ENCODE measurements at regions not wholly inside any gene's neighbourhood (a gene's known extent, or its start where the extent isn't known, plus 50 kb on each side); places are given as distances from the start of the nearest gene placed in this dataset.
"Not testable (repeated sequence)": the region's sequence is repeated elsewhere in the genome, so short reads cannot be mapped to it uniquely, and the experiment has no call there.

DNA sequence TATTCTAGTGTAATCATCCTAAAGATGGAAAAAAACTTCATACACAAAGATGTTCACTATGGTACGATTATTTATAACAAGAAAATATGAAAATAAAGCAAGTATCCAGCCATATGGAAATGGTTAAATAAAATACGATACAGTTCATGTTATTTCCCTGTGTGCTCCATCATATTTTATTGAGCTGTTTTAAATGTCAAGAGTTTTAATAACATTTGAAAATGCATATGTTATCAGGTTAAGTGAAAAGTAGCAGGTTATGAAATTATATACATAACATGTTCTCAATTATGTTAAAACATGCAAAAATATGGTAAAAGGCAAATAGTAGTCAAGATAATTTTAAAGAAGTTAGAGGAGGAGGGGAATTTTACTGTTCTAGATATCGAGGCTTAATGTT, 192.0 kb downstream of the HNRNPD start:
- DNase-seq (ENCODE audit: low read depth in 2 of 2) = no peak

DNA sequence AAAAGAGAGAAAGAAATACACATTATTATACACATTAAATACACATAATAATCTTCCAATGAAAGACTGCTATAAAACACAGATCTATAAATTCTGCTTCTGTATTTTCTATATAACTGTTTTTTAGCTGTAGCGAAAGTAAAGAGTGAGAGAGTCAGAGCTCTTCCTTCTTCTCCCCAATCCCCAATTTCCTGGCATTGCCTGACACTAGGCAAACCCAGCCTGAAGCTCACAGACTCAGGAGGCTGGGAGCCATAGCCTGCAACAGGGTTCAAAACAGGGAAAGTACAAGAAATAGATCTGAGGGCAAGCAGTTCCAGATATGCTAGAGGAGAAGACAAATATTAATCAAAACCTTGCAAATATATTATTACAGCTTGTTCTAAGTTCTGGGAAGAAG, 201.6 kb downstream of the HNRNPD start:
- DNase-seq (ENCODE audit: low read depth in 2 of 2) = no peak

DNA sequence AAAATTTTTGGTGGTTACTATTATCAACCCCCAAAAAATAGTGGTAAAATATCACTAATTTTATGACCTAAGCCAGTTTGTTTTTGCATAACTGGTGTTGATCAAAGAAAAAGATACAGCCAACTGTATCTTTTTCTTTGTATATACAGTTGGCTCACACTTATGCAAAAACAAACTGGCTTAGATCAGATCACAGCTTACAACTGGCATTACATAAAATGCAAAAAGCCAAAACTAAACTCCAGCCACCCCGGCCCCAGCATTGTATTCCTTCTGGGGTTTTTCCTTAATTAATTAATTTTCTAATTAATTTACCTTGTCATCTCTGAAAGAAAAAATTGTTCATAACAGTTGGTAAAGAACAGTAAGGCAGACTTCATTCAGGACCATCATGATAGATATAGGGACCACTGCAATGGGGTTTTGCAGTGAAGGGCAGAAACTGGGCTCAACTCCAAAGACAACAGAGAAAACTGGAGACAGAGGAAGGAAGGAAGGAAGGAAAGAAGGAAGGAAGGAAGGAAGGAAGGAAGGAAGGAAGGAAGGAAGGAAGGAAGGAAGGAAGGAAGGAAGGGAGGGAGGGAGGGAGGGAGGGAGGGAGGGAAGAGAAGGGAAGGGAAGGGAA, 202.1 kb downstream of the HNRNPD start:
- no peak for DNase-seq (ENCODE audit: low read depth in 2 of 2)

DNA sequence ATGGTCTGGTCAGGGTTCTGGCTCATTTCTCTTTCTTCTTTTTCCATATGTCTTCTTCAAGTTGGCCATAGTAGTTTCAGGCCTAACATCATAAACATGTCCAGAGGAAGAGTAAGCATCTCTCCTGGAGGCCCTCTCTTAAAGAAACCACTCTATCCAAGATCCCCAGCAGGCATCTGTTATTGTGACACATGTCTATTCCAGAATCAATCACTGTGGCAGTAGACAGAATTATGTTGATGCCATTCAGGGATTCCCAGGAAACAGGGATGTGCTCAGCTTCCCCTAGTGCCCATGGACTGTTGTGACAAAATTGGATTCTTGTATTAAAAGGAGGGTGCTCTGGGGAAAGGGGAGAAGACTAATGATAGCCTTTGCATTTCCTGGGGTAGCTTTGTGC, 224.0 kb downstream of the HNRNPD start:
- DNase-seq (ENCODE audit: low read depth in 2 of 2) = no peak

DNA sequence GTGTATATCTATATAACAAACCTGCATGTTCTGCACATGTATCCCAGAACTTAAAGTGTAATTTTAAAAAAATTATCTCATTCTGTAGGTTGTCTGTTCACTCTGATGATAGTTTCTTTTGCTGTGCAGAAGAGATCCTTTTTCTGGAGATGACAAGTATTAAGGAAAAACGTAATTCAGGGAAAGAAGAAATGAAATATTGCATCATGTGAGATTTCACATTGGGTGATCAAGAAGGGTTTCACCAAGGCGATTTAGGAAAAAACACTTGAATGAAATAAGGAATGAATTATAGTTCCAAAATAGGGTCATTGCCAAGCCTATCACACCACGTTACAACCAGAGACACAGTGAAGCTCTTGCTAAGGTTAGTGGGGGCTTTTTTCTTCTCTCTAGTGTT, 227.9 kb downstream of the HNRNPD start:
- DNase-seq (ENCODE audit: low read depth in 2 of 2) = no peak

DNA sequence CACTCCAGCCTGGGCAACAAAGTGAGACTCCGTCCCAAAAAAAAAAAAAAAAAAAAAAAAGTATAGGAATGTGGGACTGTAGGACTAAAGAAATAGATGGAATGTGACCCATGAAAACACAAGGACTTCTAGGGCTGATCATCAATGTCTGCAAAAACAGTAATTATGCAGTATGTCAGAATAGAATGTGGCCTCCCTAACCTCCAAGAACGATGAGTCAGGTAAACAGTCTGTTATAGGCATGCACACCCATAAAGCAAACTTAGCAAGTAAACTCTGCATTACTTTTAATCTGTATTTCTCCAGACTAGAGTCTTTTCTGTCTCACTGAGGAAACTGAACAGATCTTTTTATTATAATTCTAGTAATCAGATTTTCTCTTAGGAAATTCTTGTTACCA, 233.4 kb downstream of the HNRNPD start:
- no peak for DNase-seq (ENCODE audit: low read depth in 2 of 2)

GRCh38 chr4:82139287-82139686, 234.5 kb downstream of the HNRNPD start:
- no peak for DNase-seq (ENCODE audit: low read depth in 2 of 2)

DNA sequence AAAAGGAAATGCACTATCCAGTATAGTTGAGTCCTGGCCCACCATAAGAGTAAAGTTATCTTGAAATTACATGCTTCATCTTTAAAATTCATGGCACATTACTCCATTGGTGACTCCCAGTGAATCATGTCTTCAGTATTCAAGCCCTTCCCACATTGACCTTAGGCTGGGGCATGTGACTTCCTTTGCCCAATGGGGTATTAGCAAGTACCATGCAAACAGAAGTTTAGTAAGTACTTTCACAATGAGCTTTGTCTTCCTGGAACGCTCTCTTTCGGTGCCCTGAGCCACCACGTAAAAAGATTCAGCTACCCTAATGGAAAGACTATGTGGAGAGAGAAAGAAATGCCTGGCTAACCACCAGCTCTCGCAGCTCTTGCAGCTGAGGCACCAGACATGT, 235.4 kb downstream of the HNRNPD start:
- DNase-seq (ENCODE audit: low read depth in 2 of 2) = no peak

DNA sequence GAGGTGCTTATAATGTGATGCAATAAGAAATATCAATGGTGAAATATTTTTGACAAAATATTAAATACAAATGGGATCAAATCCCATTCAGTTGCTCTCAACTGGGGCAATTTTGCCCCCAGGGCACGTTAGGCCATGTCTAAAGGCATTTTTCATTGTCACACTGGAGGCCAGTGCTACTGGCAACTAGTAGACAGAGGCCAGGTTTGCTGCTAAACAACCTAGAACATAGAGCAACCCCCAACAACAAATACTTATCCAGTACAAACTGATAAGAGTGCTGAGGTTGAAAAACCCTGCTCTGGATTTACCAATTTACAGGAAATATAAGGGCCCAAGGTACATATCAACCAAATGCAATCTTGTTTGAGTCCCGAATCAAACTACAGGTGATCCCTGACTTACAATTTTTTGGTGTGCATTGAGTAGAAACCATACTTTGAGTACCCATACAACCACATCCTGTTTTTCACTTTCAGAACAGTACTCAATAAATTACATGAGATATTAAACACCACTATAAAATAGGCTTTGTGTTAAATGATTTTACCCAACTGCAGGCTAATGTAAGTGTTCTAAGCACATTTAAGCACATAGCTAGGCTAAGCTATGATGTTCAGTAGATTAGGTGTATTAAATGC, 237.5 kb downstream of the HNRNPD start:
- no peak for DNase-seq (ENCODE audit: low read depth in 2 of 2)

DNA sequence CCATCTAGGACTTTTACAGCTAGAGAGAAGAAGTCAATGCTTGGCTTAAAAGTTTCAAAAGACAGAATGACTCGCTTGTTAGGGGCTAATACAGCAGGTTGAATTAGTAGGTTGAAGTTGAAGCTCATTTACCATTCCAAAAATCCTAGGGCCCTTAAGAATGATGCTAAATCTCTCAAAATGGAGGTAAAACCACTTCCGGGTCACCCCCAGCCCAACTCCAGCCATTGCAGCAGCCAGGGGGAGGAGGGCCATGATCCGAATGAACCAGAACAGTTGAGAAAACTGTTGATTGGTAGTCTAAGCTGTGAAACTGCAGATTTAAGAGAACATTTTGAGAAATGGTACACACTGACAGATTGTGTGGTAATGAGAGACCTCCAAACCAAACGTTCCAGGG, 245.4 kb downstream of the HNRNPD start:
- DNase-seq (ENCODE audit: low read depth in 2 of 2) = no peak

GRCh38 chr4:82126512-82127040, 247.2 kb downstream of the HNRNPD start:
- DNase-seq (ENCODE audit: low read depth in 2 of 2) = no peak

DNA sequence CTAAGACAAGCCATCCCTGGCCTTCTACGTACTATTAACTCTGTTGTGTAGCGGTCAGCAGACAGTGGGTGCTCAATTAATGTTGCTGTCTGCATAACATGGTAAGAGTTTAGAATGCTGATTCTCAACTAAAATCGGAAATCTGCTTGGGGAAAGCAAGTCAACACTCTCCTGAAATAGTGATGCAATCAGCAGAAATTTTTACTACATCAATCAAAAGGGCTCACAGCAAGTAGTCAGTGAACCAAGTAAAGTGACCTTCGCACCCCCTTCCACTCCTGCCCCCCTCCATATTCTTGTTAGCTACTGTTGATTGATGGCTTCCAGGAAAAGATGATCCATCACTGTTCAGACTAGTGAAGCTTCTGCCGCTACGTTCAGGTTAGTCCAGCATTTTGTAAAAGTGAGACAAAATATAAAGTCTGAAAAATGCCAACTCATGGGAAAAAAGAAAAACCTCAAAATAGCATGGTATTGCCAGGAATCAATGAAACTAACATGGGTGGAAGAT, 247.9 kb downstream of the HNRNPD start:
- no peak for DNase-seq (ENCODE audit: low read depth in 2 of 2)

DNA sequence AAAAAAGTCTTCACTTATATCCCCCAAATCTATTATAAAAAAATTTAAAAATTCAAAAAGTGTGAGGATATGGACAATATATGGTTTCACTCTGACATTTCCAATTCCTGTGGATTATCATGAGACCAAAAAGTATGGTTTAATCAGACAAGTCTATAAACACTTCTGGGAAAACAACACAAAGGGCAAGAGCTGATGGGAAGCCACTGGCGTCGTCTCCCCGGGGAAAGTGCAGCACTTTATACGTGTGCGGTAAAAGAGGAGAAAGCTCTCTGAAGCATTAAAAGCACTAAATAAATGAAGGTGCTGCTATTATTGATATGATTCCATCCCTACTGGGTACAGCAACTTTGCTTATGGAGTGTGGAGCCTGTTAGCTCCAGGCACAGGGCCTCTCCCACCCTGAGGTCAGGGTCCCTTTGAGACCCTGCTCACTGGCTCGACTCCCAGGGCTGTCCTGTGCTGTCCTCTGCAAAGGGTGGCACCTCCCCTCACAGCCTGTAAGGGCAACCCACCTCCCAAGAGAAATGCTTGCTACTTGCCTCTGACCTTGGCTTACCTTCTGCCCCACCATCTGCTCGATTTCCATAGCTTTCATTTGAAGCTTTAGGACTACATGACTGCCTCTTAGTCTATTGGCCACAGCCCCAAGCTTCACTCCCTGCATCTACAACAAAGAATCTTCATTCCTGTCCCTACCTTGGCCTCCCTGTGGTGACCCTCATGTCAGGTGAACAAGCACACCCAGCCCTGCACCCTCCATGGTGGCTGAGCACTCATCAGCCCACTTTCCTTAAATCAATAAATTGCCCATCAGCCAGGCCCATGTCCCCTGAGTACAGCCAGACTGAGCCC, 248.6 kb downstream of the HNRNPD start:
- no peak for DNase-seq (ENCODE audit: low read depth in 2 of 2)

DNA sequence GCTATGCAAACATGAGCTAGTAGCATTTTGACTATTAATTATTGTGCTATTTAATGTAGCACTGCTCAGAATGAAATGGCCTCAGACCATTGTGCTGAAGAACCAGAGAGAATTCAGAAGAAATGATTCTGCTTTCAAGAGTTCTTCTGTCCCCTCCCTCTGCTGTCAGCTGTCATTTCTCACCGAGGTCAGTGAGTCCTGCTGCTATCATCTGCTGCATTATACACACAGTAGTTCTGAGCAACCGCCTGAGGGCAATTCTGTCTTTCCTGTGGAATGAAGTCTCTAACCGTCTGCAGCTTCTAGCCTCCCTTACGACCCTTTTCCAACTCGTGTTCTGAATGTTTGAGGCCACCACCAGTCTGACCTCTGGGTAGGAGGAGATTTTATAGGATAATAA, 249.4 kb downstream of the HNRNPD start:
- no peak for DNase-seq (ENCODE audit: low read depth in 2 of 2)

DNA sequence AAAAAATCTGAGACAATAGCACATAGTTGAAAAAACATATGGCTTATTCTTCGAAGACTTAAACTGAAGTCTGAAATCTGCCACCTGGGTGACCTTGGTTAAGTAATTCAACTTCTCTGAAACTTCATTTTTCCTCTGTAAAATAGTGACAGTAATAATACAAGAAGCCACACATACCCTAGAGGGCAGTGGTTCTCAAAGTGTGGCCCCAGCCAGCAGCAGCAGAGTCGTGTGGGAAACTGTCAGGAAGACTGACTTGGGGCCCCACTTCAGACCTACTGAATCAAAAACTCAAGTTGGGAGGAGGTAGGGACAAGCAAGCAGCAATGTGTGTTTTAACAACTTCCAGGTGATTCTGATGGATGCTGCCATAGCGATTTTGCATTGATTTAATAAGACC, 249.9 kb downstream of the HNRNPD start:
- no peak for DNase-seq (ENCODE audit: low read depth in 2 of 2)

DNA sequence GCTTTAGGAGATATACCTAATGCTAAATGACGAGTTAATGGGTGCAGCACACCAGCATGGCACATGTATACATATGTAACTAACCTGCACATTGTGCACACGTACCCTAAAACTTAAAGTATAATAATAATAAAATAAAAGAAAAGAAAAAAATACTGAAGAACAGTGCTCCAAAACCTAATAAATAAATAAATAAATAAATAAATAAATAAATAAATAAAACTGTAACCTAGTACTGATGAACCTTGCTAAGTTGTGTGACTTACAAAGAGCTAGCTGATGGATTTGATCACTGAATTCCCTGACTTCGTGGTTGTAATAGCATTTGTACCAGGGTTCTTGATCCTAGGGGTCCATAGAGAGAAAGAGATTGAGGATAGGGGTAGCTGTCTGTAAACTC, 258.6 kb downstream of the HNRNPD start:
- DNase-seq (ENCODE audit: low read depth in 2 of 2) = not testable (repeated sequence)

DNA sequence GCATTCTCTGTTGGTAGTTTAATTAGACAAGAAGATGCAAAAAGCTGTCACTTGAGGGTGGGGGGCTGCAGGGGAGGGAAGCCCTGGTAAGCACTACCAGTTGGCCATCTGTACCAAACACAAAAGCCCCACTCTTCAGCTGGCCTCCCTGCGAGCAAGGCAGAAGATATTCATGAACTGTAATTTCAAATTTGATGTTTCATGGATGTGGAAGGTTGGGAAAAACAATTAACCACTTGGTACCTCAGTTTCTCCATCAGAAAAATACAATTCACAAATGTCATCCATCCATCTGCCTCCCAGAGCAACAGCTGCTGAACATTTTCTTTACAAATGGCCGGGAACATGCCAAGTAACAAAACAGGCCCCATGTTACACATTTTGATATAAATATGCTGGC, 265.3 kb downstream of the HNRNPD start:
- DNase-seq (ENCODE audit: low read depth in 2 of 2) = no peak

DNA sequence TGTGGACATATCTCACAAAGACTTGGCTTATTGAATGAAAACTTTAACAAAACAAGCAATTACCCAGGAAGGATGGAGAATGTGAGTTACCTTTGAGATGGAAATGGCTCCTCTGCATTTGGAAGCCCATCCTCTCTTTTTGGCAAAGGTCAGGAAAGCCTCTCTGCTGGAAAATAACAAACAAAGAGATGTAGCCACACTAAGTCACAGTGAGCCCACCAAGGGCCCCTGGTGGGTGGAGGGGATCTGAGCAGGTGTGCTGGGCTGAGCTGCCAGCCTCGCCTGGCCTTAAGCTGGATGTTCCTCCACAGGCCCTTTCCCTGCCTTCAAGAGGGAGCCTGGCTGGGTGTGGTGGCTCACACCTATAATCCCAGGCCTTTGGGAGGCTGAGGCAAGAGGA, 269.2 kb downstream of the HNRNPD start:
- no peak for DNase-seq (ENCODE audit: low read depth in 2 of 2)

GRCh38 chr4:82099928-82100579, 273.7 kb downstream of the HNRNPD start:
- no peak for DNase-seq (ENCODE audit: low read depth in 2 of 2)

DNA sequence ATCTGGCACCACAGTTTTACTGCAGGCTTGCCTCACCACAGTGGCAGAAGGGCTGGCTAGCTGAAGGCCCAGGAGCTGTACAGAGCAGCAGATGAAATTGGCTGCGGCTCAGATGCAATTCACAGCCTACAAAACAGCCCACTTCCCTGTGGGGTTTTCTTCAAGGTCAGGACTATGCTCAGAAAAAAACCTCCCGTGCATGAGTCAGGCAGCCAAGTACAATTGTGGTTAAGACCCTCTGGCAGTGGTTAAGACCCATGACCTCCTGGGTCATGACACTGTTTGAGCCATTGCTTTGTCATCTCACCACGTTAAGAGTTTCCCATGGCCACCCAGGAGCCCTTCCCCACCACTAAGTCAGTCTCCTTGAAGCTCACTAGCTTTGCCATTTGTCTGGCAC, 276.3 kb downstream of the HNRNPD start:
- DNase-seq (ENCODE audit: low read depth in 2 of 2) = no peak

DNA sequence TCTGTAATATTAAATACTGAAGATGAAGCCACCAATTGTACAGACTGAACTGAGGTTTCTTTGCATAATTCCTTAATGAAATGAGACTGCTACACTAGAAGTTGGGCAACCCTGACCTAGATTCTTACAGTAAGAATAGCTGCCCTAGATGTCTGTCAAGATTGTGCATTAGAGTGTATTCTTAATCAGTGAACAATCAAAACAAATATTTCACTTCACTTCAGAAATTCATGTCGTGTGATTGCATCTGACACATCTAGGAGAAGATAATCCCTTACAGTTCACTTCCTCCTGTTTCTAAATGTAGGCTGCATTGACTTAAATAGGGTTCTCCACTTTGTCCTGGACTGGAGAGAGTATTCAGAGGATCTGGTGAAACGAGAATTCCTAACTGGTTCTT, 283.1 kb downstream of the HNRNPD start:
- no peak for DNase-seq (ENCODE audit: low read depth in 2 of 2)

DNA sequence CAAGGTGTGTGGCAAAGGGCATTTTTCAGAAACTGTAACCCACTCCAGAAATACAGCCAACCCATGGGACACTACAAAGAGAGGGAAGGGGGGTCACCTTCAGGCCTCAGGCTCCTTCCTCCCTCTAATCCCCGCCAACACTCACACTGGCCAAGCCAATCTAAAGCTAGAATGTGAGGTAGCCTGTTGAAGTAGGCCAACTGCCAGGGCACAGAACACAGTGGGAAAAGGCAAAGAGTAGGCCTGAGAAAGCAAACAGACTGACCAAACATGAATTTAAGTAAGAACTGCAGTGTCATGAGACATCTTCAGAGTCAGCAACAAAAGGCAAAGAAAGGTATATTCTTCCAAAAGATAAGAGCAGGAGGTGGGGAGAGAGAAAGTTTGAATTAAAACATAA, 289.0 kb downstream of the HNRNPD start:
- DNase-seq (ENCODE audit: low read depth in 2 of 2) = no peak

Measured in stimulated activated CD8-positive, alpha-beta memory T cell treated with anti-CD3 and anti-CD28 coated beads, Interleukin-7, amount 100 ng/mL, for 1 hour (primary cell).